ENCODE measurements at regions not wholly inside any gene's neighbourhood (a gene's known extent, or its start where the extent isn't known, plus 50 kb on each side); places are given as distances from the start of the nearest gene placed in this dataset.

- no peak for TF ChIP-seq RAD21 (IDR thresholded peaks at IDR 0.05; ENCODE audit: low read depth)
- TF ChIP-seq NFIC (IDR thresholded peaks at IDR 0.05) = no peak
- TF ChIP-seq MAX (IDR thresholded peaks at IDR 0.05) = no peak
- no peak for TF ChIP-seq EP300 (IDR thresholded peaks at IDR 0.05; ENCODE audit: borderline replicate concordance)
- no peak for TF ChIP-seq TCF12 (IDR thresholded peaks at IDR 0.05; ENCODE audit: low read depth)
- no peak for TF ChIP-seq YY1 (IDR thresholded peaks at IDR 0.05; ENCODE audit: low read depth)
- TF ChIP-seq FOXM1 (IDR thresholded peaks at IDR 0.05; ENCODE audit: borderline replicate concordance, low read depth) = no peak
These were observed 497.4 kb upstream of the EPHA7 start for GRCh38 chr6:93916716-93917115.
